ENCODE measurements at regions not wholly inside any gene's neighbourhood (a gene's known extent, or its start where the extent isn't known, plus 50 kb on each side); places are given as distances from the start of the nearest gene placed in this dataset.

DNA sequence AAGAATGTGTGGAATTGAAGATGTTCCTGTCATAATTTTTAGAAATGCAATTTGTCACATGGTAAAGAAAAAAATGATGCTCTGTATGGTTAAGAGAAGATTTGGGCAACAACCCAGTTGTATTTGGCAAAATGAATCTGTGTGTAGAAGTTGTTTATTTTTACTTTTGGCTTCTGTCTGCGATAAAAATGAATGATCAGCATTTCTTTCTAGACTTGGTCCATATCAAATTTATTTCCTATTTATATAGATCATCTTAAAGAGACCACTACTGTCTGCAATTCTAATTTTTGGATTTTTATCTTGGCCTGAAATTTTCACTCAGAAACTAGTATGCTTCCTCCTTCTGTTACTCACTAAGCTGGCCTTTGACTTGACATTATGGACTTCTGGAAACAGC is 396.9 kb downstream of the FAM47A start:
- no peak for DNase-seq (ENCODE audit: low read depth in 3 of 3, low spot score in 2 of 3)

DNA sequence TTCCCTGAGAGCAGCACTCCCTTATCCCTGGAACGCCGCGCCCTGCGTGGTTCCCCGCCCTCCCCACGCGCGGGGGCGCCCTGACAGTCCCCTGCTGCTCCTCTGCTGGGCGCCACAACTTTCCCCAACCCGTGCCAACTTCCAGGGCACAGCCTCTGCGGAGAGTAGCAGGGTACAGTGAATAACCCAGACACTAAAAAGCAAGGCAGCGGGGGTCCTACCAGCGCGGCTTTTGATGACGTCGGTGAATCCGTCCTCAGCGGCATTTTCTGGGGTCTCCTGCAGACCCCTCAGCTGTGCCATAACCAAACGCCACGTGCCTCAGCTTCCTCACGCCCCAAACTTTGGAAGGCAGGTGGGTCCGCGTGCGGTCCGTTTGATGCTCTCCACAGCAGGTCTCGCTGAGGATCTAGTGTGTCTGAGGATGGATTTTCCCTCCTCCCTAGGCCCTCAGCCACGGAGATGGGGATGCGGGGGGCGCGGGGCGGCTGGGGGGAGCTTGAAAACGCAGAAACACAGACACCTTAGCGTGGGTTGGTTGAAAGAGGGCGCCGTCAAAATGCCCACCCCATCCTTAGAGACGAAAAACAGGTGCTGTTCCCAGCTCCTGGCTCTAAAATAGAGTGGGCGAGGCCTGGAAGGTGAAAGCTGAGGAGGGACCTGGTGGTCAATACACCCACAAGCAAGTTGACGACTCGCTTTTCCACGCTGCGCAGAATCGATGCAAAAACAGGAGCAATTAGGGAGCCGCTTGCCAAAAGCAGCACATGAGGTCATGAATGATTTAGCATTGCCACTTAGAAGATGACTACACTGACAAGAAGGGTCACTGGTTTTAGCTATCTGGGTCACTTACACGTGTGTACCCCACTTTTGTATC is 405.6 kb downstream of the FAM47A start:
- DNase-seq (ENCODE audit: low read depth in 3 of 3, low spot score in 2 of 3), result no peak

DNA sequence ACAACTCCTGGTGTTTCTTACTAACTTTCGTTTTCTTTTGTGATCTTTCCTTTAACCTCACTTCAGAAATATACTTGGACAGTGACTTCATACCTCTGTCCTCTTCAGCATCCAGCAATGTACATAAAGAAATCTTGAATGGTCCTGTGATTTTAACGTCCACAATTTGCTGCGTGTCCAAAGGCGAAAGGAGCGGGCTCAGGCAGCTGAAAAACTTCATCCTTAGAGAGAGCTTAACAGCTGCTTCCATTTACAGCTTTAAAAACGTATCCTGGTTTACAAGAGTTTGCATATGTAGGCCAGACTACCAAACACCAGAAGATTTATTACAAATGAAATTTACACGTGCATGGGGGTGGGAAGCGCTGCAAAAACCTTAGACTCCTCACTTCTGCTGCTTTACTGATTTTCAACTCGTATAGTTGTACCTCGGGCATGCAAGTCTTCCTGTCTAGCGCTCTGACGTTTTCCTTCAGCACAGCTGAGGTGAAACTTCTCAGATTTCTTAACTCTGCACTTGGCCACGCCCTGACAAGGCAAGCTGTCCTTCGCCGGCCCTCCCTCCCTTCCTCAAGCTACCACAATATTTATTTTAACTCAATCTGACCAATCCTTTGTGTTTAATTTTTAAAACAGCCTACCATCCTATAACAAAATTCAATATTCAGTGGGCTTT is 406.4 kb downstream of the FAM47A start:
- peak; percentile 27 to 31 (median 29) for DNase-seq (ENCODE audit: low read depth in 3 of 3, low spot score in 2 of 3)

DNA sequence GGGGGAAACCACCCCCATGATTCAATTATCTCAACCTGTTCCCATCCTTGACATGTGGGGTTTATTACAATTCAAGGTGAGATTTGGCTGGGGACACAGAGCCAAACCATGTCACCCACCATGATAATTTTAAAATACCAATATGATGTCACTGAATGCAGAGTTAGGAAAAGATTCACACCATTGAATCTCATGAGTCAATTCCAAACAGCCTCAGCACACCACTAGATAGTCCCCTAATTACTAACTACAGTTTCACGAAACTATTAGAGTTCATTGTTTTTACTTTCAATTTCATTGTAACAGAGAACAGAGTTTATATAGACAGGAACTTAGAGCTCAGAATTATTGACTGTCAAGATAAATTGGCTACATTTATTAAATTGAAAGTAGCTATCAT is 410.2 kb downstream of the FAM47A start:
- no peak for DNase-seq (ENCODE audit: low read depth in 3 of 3, low spot score in 2 of 3)

DNA sequence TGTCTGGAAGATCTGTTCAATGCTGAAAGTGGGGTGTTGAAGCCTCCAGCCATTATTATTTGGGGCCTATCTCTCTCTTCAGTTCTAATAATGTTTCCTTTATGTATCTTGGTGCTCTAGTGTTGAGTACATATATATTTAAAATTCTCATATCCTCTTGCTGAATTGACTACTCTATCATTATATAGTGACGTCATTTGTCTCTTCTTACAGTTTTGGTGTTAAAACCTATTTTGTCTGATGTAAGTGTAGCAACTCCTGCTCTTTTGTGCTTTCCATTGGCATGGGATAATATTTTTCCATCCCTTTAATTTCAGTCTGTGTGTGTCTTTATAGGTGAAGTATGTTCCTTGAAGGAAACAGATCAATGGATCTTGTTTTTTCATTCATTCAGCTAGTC is 446.0 kb downstream of the FAM47A start:
- DNase-seq (ENCODE audit: low read depth in 3 of 3, low spot score in 2 of 3), result no peak
